ENCODE measurements at regions not wholly inside any gene's neighbourhood (a gene's known extent, or its start where the extent isn't known, plus 50 kb on each side); places are given as distances from the start of the nearest gene placed in this dataset.

GRCh38 chr2:129641371-129641770, 338.1 kb upstream of the RAB6C start:
- peaks cover 3% of the 10 kb centered on the region; the same call in 1 of the 2 replicates for H3K9me3 ChIP-seq (ENCODE audit: control insufficient read depth, insufficient read depth, low read depth, low read length)
- H3K27me3 ChIP-seq (ENCODE audit: control insufficient read depth, insufficient read depth, low read length) = no peaks in the 10 kb centered on the region
- no peak overlapping the region for H3K27ac ChIP-seq (ENCODE audit: low read depth, low read length)
- no peak overlapping the region for H3K9ac ChIP-seq (ENCODE audit: low read length)
- H3K4me1 ChIP-seq (ENCODE audit: control insufficient read depth, insufficient read depth, low read length) = 0 out of 2 replicates have a peak, but pooled peaks cover 4% of the 10 kb centered on the region
- no peak overlapping the region for H3K4me3 ChIP-seq (ENCODE audit: low read depth, low read length)
- H3K36me3 ChIP-seq (ENCODE audit: control insufficient read depth, insufficient read depth, low read length) = no peaks in the 10 kb centered on the region

GRCh38 chr2:129642526-129643043, 336.9 kb upstream of the RAB6C start:
- Histone ChIP-seq H3K27me3 (ENCODE audit: control insufficient read depth, insufficient read depth, low read length) (no peaks in the 10 kb centered on the region), H3K9ac (ENCODE audit: low read length) (no peak overlapping the region), H3K27ac (ENCODE audit: low read depth, low read length) (no peak overlapping the region), H3K4me3 (ENCODE audit: low read depth, low read length) (no peak overlapping the region), H3K36me3 (ENCODE audit: control insufficient read depth, insufficient read depth, low read length) (no peaks in the 10 kb centered on the region), H3K4me1 (ENCODE audit: control insufficient read depth, insufficient read depth, low read length) (0 out of 2 replicates have a peak, but pooled peaks cover 4% of the 10 kb centered on the region), H3K9me3 (ENCODE audit: control insufficient read depth, insufficient read depth, low read depth, low read length) (peaks cover 3% of the 10 kb centered on the region; the same call in 1 of the 2 replicates)

GRCh38 chr2:129645335-129645734, 334.1 kb upstream of the RAB6C start:
- Histone ChIP-seq H3K9me3 (ENCODE audit: control insufficient read depth, insufficient read depth, low read depth, low read length) (peaks cover 3% of the 10 kb centered on the region; the same call in 1 of the 2 replicates), H3K36me3 (ENCODE audit: control insufficient read depth, insufficient read depth, low read length) (no peaks in the 10 kb centered on the region), H3K4me3 (ENCODE audit: low read depth, low read length) (no peak overlapping the region), H3K27me3 (ENCODE audit: control insufficient read depth, insufficient read depth, low read length) (no peaks in the 10 kb centered on the region), H3K4me1 (ENCODE audit: control insufficient read depth, insufficient read depth, low read length) (0 out of 2 replicates have a peak, but pooled peaks cover 4% of the 10 kb centered on the region), H3K27ac (ENCODE audit: low read depth, low read length) (no peak overlapping the region), H3K9ac (ENCODE audit: low read length) (no peak overlapping the region)

- Histone ChIP-seq H3K9me3 (ENCODE audit: control insufficient read depth, insufficient read depth, low read depth, low read length) (peaks cover 3% of the 10 kb centered on the region; the same call in 1 of the 2 replicates), H3K27ac (ENCODE audit: low read depth, low read length) (no peak overlapping the region), H3K9ac (ENCODE audit: low read length) (no peak overlapping the region), H3K36me3 (ENCODE audit: control insufficient read depth, insufficient read depth, low read length) (no peaks in the 10 kb centered on the region), H3K4me1 (ENCODE audit: control insufficient read depth, insufficient read depth, low read length) (0 out of 2 replicates have a peak, but pooled peaks cover 4% of the 10 kb centered on the region), H3K27me3 (ENCODE audit: control insufficient read depth, insufficient read depth, low read length) (no peaks in the 10 kb centered on the region), H3K4me3 (ENCODE audit: low read depth, low read length) (no peak overlapping the region)
These were observed 333.4 kb upstream of the RAB6C start for GRCh38 chr2:129646107-129646506.

- no peak overlapping the region for H3K9ac ChIP-seq (ENCODE audit: low read length)
- H3K36me3 ChIP-seq (ENCODE audit: control insufficient read depth, insufficient read depth, low read length) = no peaks in the 10 kb centered on the region
- no peaks in the 10 kb centered on the region for H3K4me1 ChIP-seq (ENCODE audit: control insufficient read depth, insufficient read depth, low read length)
- no peaks in the 10 kb centered on the region for H3K9me3 ChIP-seq (ENCODE audit: control insufficient read depth, insufficient read depth, low read depth, low read length)
- no peaks in the 10 kb centered on the region for H3K27me3 ChIP-seq (ENCODE audit: control insufficient read depth, insufficient read depth, low read length)
- no peak overlapping the region for H3K4me3 ChIP-seq (ENCODE audit: low read depth, low read length)
- no peak overlapping the region for H3K27ac ChIP-seq (ENCODE audit: low read depth, low read length)
These were observed 326.2 kb upstream of the RAB6C start for GRCh38 chr2:129653246-129653645.

GRCh38 chr2:129654331-129654730, 325.1 kb upstream of the RAB6C start:
- no peaks in the 10 kb centered on the region for H3K36me3 ChIP-seq (ENCODE audit: control insufficient read depth, insufficient read depth, low read length)
- H3K4me1 ChIP-seq (ENCODE audit: control insufficient read depth, insufficient read depth, low read length) = no peaks in the 10 kb centered on the region
- no peaks in the 10 kb centered on the region for H3K27me3 ChIP-seq (ENCODE audit: control insufficient read depth, insufficient read depth, low read length)
- no peak overlapping the region for H3K27ac ChIP-seq (ENCODE audit: low read depth, low read length)
- no peak overlapping the region for H3K9ac ChIP-seq (ENCODE audit: low read length)
- no peak overlapping the region for H3K4me3 ChIP-seq (ENCODE audit: low read depth, low read length)
- no peaks in the 10 kb centered on the region for H3K9me3 ChIP-seq (ENCODE audit: control insufficient read depth, insufficient read depth, low read depth, low read length)

- no peaks in the 10 kb centered on the region for H3K9me3 ChIP-seq (ENCODE audit: control insufficient read depth, insufficient read depth, low read depth, low read length)
- no peaks in the 10 kb centered on the region for H3K36me3 ChIP-seq (ENCODE audit: control insufficient read depth, insufficient read depth, low read length)
These were observed 323.3 kb upstream of the RAB6C start for GRCh38 chr2:129656081-129656598.

GRCh38 chr2:129658430-129658829, 321.0 kb upstream of the RAB6C start:
- H3K27me3 ChIP-seq (ENCODE audit: control insufficient read depth, insufficient read depth, low read length) = 0 out of 2 replicates have a peak, but pooled peaks cover 3% of the 10 kb centered on the region
- no peak overlapping the region for H3K9ac ChIP-seq (ENCODE audit: low read length)
- H3K27ac ChIP-seq (ENCODE audit: low read depth, low read length) = no peak overlapping the region
- no peaks in the 10 kb centered on the region for H3K9me3 ChIP-seq (ENCODE audit: control insufficient read depth, insufficient read depth, low read depth, low read length)
- no peaks in the 10 kb centered on the region for H3K4me1 ChIP-seq (ENCODE audit: control insufficient read depth, insufficient read depth, low read length)
- H3K36me3 ChIP-seq (ENCODE audit: control insufficient read depth, insufficient read depth, low read length) = no peaks in the 10 kb centered on the region
- H3K4me3 ChIP-seq (ENCODE audit: low read depth, low read length) = no peak overlapping the region

More at GRCh38 chr2:129656081-129656598, 323.3 kb upstream of the RAB6C start:
- Histone ChIP-seq H3K4me1 (ENCODE audit: control insufficient read depth, insufficient read depth, low read length) (no peaks in the 10 kb centered on the region), H3K9ac (ENCODE audit: low read length) (no peak overlapping the region), H3K27ac (ENCODE audit: low read depth, low read length) (no peak overlapping the region), H3K27me3 (ENCODE audit: control insufficient read depth, insufficient read depth, low read length) (no peaks in the 10 kb centered on the region), H3K4me3 (ENCODE audit: low read depth, low read length) (no peak overlapping the region)

GRCh38 chr2:129661935-129662334, 317.5 kb upstream of the RAB6C start:
- no peaks in the 10 kb centered on the region for H3K36me3 ChIP-seq (ENCODE audit: control insufficient read depth, insufficient read depth, low read length)
- no peak overlapping the region for H3K4me3 ChIP-seq (ENCODE audit: low read depth, low read length)
- H3K27ac ChIP-seq (ENCODE audit: low read depth, low read length) = no peak overlapping the region
- H3K27me3 ChIP-seq (ENCODE audit: control insufficient read depth, insufficient read depth, low read length) = 0 out of 2 replicates have a peak, but pooled peaks cover 3% of the 10 kb centered on the region
- H3K4me1 ChIP-seq (ENCODE audit: control insufficient read depth, insufficient read depth, low read length) = no peaks in the 10 kb centered on the region
- H3K9me3 ChIP-seq (ENCODE audit: control insufficient read depth, insufficient read depth, low read depth, low read length) = no peaks in the 10 kb centered on the region
- H3K9ac ChIP-seq (ENCODE audit: low read length) = no peak overlapping the region

- Histone ChIP-seq H3K36me3 (ENCODE audit: control insufficient read depth, insufficient read depth, low read length) (no peaks in the 10 kb centered on the region), H3K9me3 (ENCODE audit: control insufficient read depth, insufficient read depth, low read depth, low read length) (no peaks in the 10 kb centered on the region), H3K27ac (ENCODE audit: low read depth, low read length) (no peak overlapping the region), H3K27me3 (ENCODE audit: control insufficient read depth, insufficient read depth, low read length) (0 out of 2 replicates have a peak, but pooled peaks cover 3% of the 10 kb centered on the region), H3K9ac (ENCODE audit: low read length) (no peak overlapping the region), H3K4me1 (ENCODE audit: control insufficient read depth, insufficient read depth, low read length) (no peaks in the 10 kb centered on the region), H3K4me3 (ENCODE audit: low read depth, low read length) (no peak overlapping the region)
These were observed 311.9 kb upstream of the RAB6C start for GRCh38 chr2:129667577-129667976.

GRCh38 chr2:129672521-129672920, 306.9 kb upstream of the RAB6C start:
- Histone ChIP-seq H3K27ac (ENCODE audit: low read depth, low read length) (no peak overlapping the region), H3K27me3 (ENCODE audit: control insufficient read depth, insufficient read depth, low read length) (no peaks in the 10 kb centered on the region), H3K4me1 (ENCODE audit: control insufficient read depth, insufficient read depth, low read length) (peaks cover 6% of the 10 kb centered on the region; the same call in 1 of the 2 replicates), H3K4me3 (ENCODE audit: low read depth, low read length) (no peak overlapping the region), H3K36me3 (ENCODE audit: control insufficient read depth, insufficient read depth, low read length) (no peaks in the 10 kb centered on the region), H3K9ac (ENCODE audit: low read length) (no peak overlapping the region), H3K9me3 (ENCODE audit: control insufficient read depth, insufficient read depth, low read depth, low read length) (no peaks in the 10 kb centered on the region)
